Skeletal muscle satellite cell (primary cell): ENCODE measurements at regions not wholly inside any gene's neighbourhood (a gene's known extent, or its start where the extent isn't known, plus 50 kb on each side); places are given as distances from the start of the nearest gene placed in this dataset.

Source experiments
- H3K27me3 ChIP-seq: 2 replicates; pipeline ENCODE4 v1.7.0; 2013; ENCODE audit warnings: low read length; ENCODE audit not compliant: control insufficient read depth, insufficient read depth
- H3K36me3 ChIP-seq: 2 replicates; pipeline ENCODE4 v1.7.0; 2013; ENCODE audit warnings: mild to moderate bottlenecking, control low read depth, low read length; ENCODE audit not compliant: insufficient read depth
- H3K4me1 ChIP-seq: 2 replicates; pipeline ENCODE4 v1.7.0; 2013; ENCODE audit warnings: low read length; ENCODE audit not compliant: control insufficient read depth, insufficient read depth
- H3K4me2 ChIP-seq: 2 replicates; pipeline ENCODE4 v1.7.0; 2013; ENCODE audit warnings: mild to moderate bottlenecking, low read length
- H3K4me3 ChIP-seq: 2 replicates; pipeline ENCODE4 v1.7.0; 2013; ENCODE audit warnings: low read length
- H3K9ac ChIP-seq: 2 replicates; pipeline ENCODE4 v1.7.0; 2013; ENCODE audit warnings: mild to moderate bottlenecking, low read depth, low read length, moderate library complexity
- H3K9me3 ChIP-seq: replicated peaks from 2 replicates; pipeline ENCODE4 v1.7.0; 2013; ENCODE audit warnings: mild to moderate bottlenecking, control low read depth, low read length

- no peaks in the 10 kb centered on the region for H3K9me3 ChIP-seq
- H3K27me3 ChIP-seq: peaks cover 54% of the 10 kb centered on the region
- no peak overlapping the region for H3K4me3 ChIP-seq
- no peak overlapping the region for H3K9ac ChIP-seq
- H3K4me1 ChIP-seq: no peaks in the 10 kb centered on the region
- no peak overlapping the region for H3K4me2 ChIP-seq
- H3K36me3 ChIP-seq: no peaks in the 10 kb centered on the region
Measured at GRCh38 chr1:25088180-25088701, 144.1 kb downstream of the SYF2 start.

DNA sequence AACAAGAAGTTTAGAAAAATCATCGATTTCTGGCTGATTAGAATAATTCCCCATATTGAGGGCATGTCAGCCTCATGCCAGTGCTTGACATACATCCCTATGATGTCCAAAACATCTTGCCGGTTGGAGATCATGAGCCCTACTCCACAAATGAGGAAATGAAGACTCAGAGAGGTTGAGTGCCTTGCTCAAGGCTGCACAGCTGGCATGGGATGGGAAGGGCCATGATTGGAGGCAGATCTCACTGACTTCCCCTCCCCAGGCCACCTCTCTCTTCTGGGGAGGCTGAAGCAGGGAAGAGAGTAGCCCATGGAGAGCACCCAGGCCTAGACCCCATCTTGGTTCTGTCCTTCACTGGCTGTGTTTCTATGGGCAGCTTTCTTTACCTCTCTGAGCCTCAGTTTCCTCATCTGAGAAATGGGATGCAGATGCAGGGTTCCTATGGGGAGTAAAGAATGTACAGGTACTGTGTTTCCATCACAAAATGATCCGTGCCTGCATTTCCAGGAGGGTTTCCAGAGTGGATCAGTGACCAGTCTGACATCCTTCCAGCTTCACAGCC, 145.7 kb downstream of the SYF2 start:
- H3K4me1 ChIP-seq: no peaks in the 10 kb centered on the region
- H3K27me3 ChIP-seq: peaks cover 47% of the 10 kb centered on the region
- H3K4me2 ChIP-seq: no peak overlapping the region
- no peak overlapping the region for H3K9ac ChIP-seq
- no peaks in the 10 kb centered on the region for H3K9me3 ChIP-seq
- H3K4me3 ChIP-seq: no peak overlapping the region
- H3K36me3 ChIP-seq: no peaks in the 10 kb centered on the region

- no peaks in the 10 kb centered on the region for H3K9me3 ChIP-seq
Measured at GRCh38 chr1:25084407-25084806, 147.9 kb downstream of the SYF2 start.

DNA sequence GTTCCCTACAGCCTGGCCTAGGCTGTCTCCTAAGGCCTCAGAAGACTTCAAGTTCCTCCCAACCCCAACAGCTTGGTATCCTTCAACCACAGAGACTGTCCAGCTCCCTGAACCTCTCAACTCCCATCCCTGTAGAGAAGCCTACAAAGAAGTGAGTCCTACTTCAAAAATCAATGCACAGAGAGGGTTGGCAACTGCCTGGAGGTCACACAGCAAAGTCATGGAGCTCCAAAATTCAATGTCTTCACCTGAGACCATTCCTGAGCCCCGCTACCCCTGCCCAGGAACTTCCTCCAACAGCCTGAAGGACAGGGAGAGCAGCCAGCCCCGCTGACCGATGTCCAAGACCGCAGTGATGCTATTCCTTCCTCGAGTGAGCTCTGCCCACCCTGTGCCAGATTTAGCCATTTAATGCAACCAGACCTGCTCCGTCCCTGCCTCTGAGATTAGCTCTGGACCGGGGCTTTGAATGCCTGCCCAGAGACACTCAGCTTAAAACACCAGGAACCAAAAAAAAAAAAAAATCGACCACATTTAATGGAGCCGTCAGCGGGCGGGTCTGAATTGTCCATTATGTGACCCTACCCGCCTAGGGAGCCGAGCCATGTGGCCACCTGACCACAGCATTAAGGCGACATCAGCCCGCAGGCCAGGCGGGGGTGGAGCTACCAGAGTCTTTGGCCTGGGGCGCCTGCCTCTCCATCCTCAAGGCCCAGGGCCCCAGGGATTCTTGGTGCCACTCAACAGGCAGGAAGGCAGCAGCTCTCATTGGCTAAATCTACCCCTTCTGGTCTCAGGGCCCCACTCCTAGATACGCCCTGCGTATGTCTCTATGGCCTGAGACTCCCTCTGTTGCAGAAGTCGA, 148.6 kb downstream of the SYF2 start:
- H3K9ac ChIP-seq: no peak overlapping the region
- no peak overlapping the region for H3K4me2 ChIP-seq
- no peaks in the 10 kb centered on the region for H3K36me3 ChIP-seq
- H3K9me3 ChIP-seq: no peaks in the 10 kb centered on the region
- no peaks in the 10 kb centered on the region for H3K4me1 ChIP-seq
- H3K27me3 ChIP-seq: peaks cover 39% of the 10 kb centered on the region
- H3K4me3 ChIP-seq: no peak overlapping the region

More at GRCh38 chr1:25084407-25084806, 147.9 kb downstream of the SYF2 start:
- no peak overlapping the region for H3K4me2 ChIP-seq
- H3K36me3 ChIP-seq: no peaks in the 10 kb centered on the region
- no peaks in the 10 kb centered on the region for H3K4me1 ChIP-seq
- H3K9ac ChIP-seq: no peak overlapping the region
- no peak overlapping the region for H3K4me3 ChIP-seq
- H3K27me3 ChIP-seq: peaks cover 39% of the 10 kb centered on the region

GRCh38 chr1:25082995-25083394, 149.3 kb downstream of the SYF2 start:
- Histone ChIP-seq H3K27me3 (peaks cover 39% of the 10 kb centered on the region), H3K36me3 (no peaks in the 10 kb centered on the region), H3K4me3 (no peak overlapping the region)

GRCh38 chr1:25082216-25082899, 149.9 kb downstream of the SYF2 start:
- H3K36me3 ChIP-seq: no peaks in the 10 kb centered on the region
- H3K9me3 ChIP-seq: no peaks in the 10 kb centered on the region
- H3K4me1 ChIP-seq: no peaks in the 10 kb centered on the region
- H3K27me3 ChIP-seq: peaks cover 37% of the 10 kb centered on the region
- H3K4me2 ChIP-seq: no peak overlapping the region
- no peak overlapping the region for H3K4me3 ChIP-seq
- no peak overlapping the region for H3K9ac ChIP-seq

More at GRCh38 chr1:25082995-25083394, 149.3 kb downstream of the SYF2 start:
- no peak overlapping the region for H3K9ac ChIP-seq
- no peak overlapping the region for H3K4me2 ChIP-seq
- H3K4me1 ChIP-seq: no peaks in the 10 kb centered on the region
- H3K9me3 ChIP-seq: no peaks in the 10 kb centered on the region

GRCh38 chr1:25081496-25081895, 150.8 kb downstream of the SYF2 start:
- Histone ChIP-seq H3K4me1 (no peaks in the 10 kb centered on the region), H3K4me2 (no peak overlapping the region)

DNA sequence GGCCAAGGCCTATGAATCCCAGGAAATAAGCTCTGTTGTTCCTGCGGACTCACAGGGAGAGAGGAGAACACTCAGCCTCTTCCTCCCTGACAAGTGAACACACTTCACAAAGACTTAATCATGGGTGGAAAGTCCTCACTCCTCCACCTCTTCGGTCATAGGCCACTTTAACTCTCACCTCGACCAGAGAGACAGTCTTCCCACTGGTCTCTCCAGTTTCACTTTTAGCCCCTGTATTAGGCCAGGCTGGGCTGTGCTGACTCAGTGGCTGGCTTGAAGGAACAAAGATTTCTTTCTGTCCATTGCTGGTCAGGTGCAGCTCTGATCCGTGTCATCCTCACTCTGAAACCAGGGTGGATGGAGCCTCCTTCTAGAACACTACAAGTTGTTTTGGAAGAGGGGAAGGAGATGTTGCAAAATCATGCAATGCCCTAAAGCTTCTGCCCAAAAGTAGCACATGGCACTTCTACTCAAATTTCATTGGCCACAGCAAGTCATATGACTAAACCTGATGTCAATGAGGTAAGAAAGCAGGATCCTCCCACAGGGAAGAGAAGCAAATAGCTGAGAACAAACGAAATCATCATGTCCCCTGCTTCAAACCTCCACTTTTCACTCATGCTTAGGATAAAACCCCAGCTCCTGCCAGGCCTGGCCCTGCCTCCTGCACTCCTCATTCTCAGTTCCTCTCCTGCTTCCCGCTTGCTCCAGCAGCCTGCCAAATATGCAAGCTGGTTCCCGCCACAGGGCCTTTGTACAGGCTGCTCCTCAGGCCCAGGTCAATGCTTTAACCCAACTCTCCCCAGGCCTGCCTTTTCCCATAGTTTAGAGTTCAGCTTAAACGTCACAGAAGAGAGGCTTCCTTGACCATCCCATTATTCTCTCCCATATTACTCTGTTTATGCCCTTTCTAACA, 150.5 kb upstream of the RUNX3 start:
- H3K4me3 ChIP-seq: no peak overlapping the region
- no peak overlapping the region for H3K9ac ChIP-seq
- no peaks in the 10 kb centered on the region for H3K36me3 ChIP-seq
- H3K27me3 ChIP-seq: peaks cover 27% of the 10 kb centered on the region
- no peaks in the 10 kb centered on the region for H3K4me1 ChIP-seq
- no peak overlapping the region for H3K4me2 ChIP-seq
- H3K9me3 ChIP-seq: no peaks in the 10 kb centered on the region

More at GRCh38 chr1:25081496-25081895, 150.8 kb downstream of the SYF2 start:
- no peaks in the 10 kb centered on the region for H3K36me3 ChIP-seq
- no peak overlapping the region for H3K9ac ChIP-seq
- H3K4me3 ChIP-seq: no peak overlapping the region
- H3K27me3 ChIP-seq: peaks cover 32% of the 10 kb centered on the region
- no peaks in the 10 kb centered on the region for H3K9me3 ChIP-seq

- Histone ChIP-seq H3K36me3 (no peaks in the 10 kb centered on the region), H3K4me1 (no peaks in the 10 kb centered on the region), H3K9me3 (no peaks in the 10 kb centered on the region), H3K4me3 (no peak overlapping the region), H3K27me3 (peaks cover 13% of the 10 kb centered on the region), H3K9ac (no peak overlapping the region), H3K4me2 (no peak overlapping the region)
Measured at GRCh38 chr1:25079048-25079447, 149.0 kb upstream of the RUNX3 start.

DNA sequence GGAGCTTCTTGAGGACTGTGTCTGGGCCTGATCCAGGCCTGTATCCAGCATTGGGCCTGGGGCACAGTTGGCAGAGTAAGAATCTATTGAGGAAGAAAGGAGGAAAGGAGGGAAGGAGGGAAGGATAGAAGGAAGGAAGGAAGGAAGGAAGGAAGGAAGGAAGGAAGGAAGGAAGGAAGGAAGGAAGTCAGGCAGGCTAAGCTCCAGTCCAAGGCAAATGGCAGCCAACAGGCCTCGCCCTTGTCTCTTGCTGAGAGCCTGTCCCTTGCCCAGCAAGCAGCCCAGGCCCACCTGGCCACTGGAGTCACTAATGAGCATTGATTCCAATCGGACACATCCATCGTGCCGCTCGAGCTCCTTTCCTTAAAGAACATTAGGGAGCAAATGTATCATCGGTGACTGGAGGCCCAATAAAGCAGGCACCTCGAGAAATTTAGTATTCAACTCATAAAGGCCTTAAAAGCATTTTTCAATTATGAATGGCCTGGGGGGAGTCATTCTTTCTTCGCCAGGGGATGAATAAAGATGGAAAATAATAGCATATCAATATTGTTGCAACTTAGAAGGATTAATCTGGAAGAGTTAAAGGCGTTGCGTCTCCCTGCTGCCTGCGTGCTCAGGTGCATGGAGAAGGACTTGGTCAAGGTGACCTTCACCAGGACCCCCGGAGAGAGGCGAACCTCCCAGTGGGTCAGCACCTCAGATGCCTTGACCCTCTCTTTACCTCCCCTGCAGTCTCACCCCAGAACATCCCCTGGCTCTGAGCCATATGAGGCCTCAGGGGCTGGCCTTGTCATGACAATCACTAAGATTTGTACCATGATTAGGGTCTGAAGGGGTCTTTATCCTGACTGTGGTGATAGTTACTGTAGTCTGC, 144.5 kb upstream of the RUNX3 start:
- Histone ChIP-seq H3K36me3 (no peaks in the 10 kb centered on the region), H3K4me3 (no peak overlapping the region), H3K4me1 (no peaks in the 10 kb centered on the region), H3K9ac (no peak overlapping the region), H3K27me3 (peaks cover 21% of the 10 kb centered on the region), H3K9me3 (no peaks in the 10 kb centered on the region), H3K4me2 (no peak overlapping the region)
